GM18868 (cell line): ENCODE measurements at regions not wholly inside any gene's neighbourhood (a gene's known extent, or its start where the extent isn't known, plus 50 kb on each side); places are given as distances from the start of the nearest gene placed in this dataset.
"Not testable (repeated sequence)": the region's sequence is repeated elsewhere in the genome, so short reads cannot be mapped to it uniquely, and the experiment has no call there.

Source experiments
- ATAC-seq: cut with Tn5 transposase; IDR thresholded peaks from one replicate; pipeline ENCODE4 v1.9.1; 2021; ENCODE audit warnings: mild to moderate bottlenecking, moderate library complexity; ENCODE audit not compliant: unreplicated experiment

DNA sequence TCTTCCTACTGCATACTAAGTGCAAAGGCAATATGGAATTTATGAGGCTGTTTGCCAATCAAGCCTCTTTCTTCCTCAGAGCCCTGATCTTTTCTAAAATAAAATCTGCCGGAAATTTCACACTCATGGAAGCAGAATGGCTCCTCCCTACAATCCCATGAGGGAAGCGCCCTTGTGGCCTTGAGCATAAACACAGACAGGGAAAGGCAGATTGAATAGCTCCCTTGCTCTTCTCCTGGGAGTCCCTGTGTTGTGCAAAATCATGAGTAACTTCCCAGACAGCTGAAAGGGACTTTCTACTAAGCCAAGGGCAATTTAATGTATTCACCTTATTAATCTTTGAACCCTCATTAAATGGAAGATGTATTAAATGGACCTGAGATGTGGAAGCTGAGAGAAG is 226.1 kb upstream of the PIK3R1 start:
- ATAC-seq: no peak

- ATAC-seq: no peak
Measured at GRCh38 chr5:67986761-67987160, 228.8 kb upstream of the PIK3R1 start.

- no peak for ATAC-seq
Measured at GRCh38 chr5:67985686-67986387, 229.7 kb upstream of the PIK3R1 start.

GRCh38 chr5:67984546-67984945 is 231.0 kb upstream of the PIK3R1 start:
- no peak for ATAC-seq

- no peak for ATAC-seq
Measured at GRCh38 chr5:67983251-67984110, 232.1 kb upstream of the PIK3R1 start.

DNA sequence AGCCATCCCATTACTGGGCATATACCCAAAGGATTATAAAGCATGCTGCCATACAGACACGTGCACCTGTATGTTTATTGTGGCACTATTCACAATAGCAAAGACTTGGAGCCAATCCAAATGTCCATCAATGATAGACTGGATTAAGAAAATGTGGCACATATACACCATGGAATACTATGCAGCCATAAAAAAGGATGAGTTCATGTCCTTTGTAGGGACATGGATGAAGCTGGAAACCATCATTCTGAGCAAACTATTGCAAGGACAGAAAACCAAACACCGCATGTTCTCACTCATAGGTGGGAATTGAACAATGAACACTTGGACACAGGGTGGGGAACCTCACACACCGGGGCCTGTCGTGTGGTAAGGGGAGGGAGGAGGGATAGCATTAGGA is 233.4 kb upstream of the PIK3R1 start:
- not testable (repeated sequence) for ATAC-seq

- ATAC-seq: no peak
Measured at GRCh38 chr5:67978171-67978570, 237.4 kb upstream of the PIK3R1 start.

DNA sequence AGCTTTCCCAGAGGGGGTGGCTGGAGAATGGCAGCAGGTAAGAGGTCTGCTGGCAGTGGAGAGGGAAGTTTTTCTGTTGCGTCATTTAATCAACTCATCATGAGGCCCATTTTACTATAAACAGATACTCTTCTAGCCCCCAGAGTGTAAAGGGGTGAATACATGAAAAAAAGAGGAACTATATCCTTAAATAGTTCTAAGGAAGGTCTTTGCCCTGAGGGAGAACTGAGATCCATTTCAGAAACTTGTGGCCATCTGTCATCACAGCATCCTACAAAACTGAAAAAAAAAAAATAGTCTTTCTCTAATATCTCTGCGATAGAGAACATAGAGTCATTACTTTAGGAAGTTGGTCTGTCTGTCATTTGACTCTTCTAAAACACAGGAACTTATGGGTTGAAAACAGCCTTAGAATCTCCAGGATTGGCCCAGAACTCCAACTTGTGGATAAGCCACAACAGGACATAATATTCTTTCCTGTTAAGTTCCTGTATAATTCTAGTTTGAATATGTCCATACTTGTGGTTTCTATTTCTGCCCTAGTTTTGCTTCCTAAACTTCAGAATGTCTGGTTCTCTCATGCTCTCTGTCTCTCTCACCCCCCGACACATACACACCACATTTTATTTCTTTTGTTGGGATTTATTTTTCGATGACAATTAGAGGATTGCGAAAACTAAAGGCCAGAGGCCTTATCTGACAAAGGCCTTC is 238.5 kb upstream of the PIK3R1 start:
- ATAC-seq: no peak

- no peak for ATAC-seq
Measured at GRCh38 chr5:67976181-67976580, 239.4 kb upstream of the PIK3R1 start.

GRCh38 chr5:67974471-67974870 is 241.1 kb upstream of the PIK3R1 start:
- no peak for ATAC-seq

GRCh38 chr5:67974054-67974453 is 241.5 kb upstream of the PIK3R1 start:
- no peak for ATAC-seq

DNA sequence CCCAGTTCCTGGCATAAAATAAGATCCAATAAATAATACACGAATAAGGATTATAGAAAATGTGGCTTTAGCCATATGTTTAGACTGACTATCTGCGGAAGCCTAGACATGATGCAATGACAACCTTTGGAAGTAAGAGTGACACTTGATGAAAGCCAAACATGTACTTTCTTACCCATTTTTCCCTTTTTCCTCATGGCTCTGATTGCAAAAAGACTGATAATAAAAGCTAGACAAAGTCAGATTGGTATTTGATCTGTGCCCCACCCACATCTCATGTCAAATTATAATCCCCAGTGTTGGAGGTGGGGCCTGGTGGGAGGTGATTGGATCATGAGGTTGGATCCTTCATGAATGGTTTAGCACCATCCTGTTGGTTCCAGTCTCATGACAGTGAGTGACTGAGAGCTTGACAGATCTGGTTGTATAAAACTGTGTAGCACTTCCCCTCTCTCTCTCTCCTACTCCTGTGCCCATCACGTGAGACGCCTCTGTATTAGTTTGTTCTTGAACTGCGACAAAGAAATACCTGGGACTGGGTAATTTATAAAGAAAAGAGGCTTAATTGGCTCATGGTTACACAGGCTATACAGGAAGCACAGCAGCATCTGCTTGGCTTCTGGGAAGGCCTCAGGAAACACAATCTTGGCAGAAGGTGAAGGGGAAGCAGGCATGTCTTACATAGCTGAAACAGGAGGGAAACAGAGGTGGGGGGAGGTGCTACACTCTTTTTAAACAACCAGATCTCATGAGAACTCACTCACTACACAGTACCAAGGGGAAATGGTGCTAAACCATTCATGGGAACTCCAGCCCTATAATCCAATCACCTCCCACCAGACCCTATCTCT is 243.4 kb upstream of the PIK3R1 start:
- no peak for ATAC-seq

DNA sequence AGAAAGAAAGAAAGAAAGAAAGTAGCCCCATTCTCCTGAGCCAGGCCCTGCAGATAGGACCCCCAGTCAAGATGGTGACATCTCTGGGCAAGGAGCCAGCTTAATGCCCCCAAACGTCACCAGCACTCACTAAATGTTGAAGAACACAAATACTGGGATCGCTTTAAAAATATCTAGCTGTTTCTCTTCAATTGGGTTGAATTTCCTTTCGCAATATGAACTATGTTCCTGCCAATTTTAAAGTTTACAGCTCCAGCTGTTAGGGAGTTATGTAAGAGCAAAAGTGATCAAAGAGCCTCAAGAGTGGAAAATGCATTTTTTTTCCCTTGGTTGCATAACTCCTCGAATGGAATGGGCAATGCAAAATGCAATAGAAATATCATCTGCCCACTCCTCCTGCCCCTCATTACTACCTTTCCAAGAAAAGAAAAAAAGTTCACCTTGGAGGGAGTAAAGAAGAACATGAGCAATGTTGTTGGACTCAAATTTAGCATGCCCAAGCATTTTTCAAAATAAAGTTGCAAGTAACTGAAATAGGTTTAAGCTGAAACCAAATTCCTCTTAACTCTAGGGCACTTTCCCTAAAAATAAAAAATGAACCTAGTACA is 244.2 kb upstream of the PIK3R1 start:
- no peak for ATAC-seq

GRCh38 chr5:67969631-67970030 is 245.9 kb upstream of the PIK3R1 start:
- ATAC-seq: no peak

GRCh38 chr5:67969176-67969575 is 246.4 kb upstream of the PIK3R1 start:
- no peak for ATAC-seq

DNA sequence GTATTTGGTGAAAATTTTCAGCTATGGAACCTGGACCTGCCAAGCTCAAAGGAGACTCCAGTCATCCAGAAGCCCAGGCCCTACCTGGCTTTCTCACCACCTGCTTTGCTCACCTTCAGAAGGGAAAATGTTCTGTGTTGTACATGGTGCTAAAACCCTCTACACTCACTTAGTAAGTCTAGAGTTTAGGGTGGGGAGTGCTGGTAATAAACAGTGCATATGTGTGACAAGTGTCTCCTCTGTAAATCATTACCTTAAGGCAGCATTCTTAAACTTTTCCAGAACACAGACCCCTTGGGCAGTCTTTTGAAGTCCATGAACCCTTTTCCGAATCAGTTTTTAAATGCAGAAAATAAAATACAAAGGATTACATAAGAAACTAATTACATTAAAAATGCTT is 248.8 kb upstream of the PIK3R1 start:
- ATAC-seq: no peak

DNA sequence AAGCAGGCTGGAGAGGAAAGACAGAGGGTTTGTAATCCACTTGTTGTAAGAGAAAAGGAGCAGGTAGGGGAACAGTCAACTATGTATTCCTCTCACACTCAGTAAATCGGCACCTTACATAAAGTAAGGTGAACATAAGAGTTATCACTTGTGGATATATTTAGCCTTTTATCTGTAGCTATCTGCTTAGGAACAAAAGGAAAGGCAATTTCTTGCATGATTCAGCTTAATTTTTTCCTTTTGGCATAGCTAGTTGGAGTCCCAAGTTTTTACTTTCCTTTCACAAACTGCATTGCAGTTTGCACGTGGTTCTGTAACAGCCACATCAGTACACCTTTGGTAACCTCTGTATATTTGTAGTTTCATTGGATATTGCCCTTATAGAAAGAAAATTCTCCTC is 250.9 kb upstream of the PIK3R1 start:
- ATAC-seq: no peak

DNA sequence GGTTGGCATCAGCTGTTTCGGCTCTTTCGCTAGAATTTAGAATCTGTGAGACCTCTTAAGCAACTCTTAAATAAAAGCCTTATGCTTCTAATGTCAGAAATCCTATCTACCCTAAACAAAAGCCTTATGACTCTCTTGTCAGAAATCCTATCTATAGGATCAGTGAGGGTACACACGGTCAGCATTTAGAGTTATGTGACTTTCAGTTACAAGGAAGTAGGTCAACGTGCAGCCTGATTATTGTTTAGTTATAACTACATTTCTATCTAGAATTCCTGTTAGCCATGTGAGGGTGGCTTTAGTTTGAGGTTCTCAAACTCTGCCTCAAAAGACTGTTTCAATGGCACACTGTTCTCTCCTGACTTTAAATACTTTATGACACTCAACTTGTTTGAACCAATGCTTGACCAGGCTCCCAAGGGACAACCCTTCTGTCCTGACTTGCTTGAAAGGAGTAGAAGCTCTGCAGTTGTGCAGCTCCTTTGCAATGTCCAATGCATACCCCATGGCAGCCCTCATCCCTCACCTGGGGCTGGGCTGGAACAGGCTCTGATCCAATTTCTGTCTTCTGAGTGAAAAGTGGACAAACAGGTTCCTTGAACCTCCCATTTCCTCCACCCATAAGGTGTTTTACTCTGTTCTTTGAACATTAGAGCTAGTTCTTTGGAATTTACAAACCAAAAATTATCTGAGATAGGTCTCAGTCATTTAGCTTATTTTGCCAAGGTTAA is 251.6 kb upstream of the PIK3R1 start:
- ATAC-seq: no peak

DNA sequence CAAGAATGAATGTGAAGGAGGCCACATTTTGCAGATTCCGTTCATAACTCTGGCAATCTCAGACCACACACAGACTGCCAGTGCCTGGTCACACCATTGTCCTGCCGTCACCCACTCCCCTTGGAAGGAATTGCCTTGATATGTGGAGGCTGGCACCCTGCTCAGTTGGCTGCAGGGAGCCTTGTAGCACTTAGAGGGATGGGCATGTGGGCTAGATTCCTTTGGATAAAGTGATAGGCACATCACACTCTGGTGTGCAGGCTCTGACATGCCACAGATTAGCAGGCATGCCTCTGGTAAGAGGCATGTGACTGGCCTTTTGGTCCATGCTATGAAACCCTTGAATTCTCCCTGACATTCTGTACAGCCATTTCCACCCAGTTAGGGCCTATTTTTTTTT is 254.6 kb upstream of the PIK3R1 start:
- no peak for ATAC-seq

DNA sequence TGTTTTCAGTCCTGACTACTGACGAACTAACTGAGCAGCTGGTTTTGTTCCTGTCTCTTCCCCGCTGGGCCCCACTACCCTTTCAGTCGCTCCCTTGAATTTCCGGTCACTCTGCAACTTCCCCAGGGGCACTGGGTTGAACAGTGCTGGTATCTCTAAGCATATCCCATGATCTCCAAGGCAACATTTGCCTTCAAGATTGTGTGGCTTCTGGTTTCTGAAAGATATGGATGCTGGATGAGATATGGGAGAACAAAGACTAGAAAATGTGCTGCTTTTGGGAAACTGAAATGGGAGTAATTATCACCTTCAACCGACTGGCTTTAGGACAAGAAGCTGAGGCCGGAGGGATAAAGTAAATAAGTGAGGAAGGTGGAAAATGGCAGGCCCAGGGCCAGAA is 258.2 kb upstream of the PIK3R1 start:
- ATAC-seq: no peak
